ENCODE measurements at regions not wholly inside any gene's neighbourhood (a gene's known extent, or its start where the extent isn't known, plus 50 kb on each side); places are given as distances from the start of the nearest gene placed in this dataset.
"Not testable (repeated sequence)": the region's sequence is repeated elsewhere in the genome, so short reads cannot be mapped to it uniquely, and the experiment has no call there.

DNA sequence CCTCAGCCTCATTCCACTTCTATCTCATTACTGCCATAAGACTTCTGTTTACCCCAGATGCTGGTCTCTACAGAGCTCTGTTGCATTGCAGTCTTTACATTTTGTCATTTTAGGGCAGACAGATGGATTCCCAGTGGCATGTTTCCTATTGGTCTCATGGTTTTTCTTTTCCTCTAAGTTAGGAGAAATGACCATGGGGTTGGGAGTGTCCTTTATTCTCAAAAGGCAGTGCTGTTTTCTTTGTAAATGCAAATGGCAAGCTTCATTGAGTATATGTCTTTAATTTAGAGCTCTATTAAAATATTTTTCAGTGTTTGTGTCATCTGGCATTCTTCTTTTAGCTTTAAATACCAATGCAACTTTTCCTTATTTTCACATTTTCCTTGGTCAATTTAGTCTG lies 57.0 kb downstream of the MSTN start:
- H3K27me3 Mint-ChIP-seq (ENCODE audit: low read depth) = no peaks in the 10 kb centered on the region
- no peak overlapping the region for H3K4me3 Mint-ChIP-seq
- no peaks in the 10 kb centered on the region for H3K4me1 Mint-ChIP-seq (ENCODE audit: low read depth)
- ATAC-seq (no peak), DNase-seq (no peak)
- no peaks in the 10 kb centered on the region for H3K36me3 Mint-ChIP-seq (ENCODE audit: low read depth)
- CTCF ChIA-PET = interaction anchor here (1.4 kb wide), 1 partner anchor 83 kb away, joined by 3 read pairs; no protein-coding TSS in a partner anchor
- POLR2A ChIA-PET = no interaction called here
- no peaks in the 10 kb centered on the region for H3K9me3 Mint-ChIP-seq (ENCODE audit: insufficient read depth)
- H3K27ac Mint-ChIP-seq = no peak overlapping the region

DNA sequence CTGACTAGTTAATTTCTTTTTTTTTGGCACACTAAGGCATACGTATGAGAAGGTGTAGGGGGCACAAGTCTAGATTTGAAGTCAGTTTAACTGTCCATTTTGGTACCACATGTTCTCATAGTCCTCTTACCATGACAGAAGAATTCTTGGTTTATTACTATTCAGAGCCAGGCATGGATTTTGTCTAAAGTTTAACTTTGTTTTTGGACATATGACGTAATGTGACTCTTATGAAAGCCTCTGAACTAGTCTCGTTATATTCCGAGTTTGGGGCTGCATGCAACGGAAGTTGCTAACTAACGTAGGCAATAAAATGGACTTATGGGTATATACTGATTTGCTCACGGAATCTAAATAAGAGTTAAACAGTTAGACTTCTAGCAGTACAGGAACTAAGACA lies 62.9 kb downstream of the MSTN start:
- Mint-ChIP-seq H3K9me3 (ENCODE audit: insufficient read depth) (peaks cover 14% of the 10 kb centered on the region), H3K4me1 (ENCODE audit: low read depth) (no peaks in the 10 kb centered on the region), H3K27me3 (ENCODE audit: low read depth) (peaks cover 2% of the 10 kb centered on the region), H3K27ac (no peak overlapping the region), H3K36me3 (ENCODE audit: low read depth) (no peaks in the 10 kb centered on the region), H3K4me3 (no peak overlapping the region)
- ChIA-PET POLR2A (no interaction called here), CTCF (no interaction called here)
- no peak for ATAC-seq
- no peak for DNase-seq

DNA sequence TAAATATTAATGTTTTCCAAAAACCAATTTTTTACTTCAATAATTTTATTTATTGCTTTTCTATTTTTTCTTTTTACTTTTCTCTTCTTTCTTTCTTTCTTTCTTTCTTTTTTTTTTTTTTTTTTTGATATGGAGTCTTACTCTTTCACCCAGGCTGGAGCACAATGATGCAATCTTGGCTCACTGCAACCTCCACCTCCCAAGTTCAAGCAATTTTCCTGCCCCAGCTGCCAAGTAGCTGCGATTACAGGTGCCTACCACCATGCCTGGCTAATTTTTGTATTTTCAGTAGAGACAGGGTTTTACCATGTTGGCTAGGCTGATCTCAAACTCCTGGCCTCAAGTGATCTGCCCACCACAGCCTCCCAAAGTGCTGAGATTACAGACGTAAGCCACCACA lies 63.9 kb downstream of the MSTN start:
- H3K36me3 Mint-ChIP-seq (ENCODE audit: low read depth); DNase-seq; POLR2A ChIA-PET; H3K4me1 Mint-ChIP-seq (ENCODE audit: low read depth); CTCF ChIA-PET; ATAC-seq; H3K27ac Mint-ChIP-seq; H3K4me3 Mint-ChIP-seq; H3K27me3 Mint-ChIP-seq (ENCODE audit: low read depth): not testable (repeated sequence)
- H3K9me3 Mint-ChIP-seq (ENCODE audit: insufficient read depth) = peaks cover 14% of the 10 kb centered on the region

DNA sequence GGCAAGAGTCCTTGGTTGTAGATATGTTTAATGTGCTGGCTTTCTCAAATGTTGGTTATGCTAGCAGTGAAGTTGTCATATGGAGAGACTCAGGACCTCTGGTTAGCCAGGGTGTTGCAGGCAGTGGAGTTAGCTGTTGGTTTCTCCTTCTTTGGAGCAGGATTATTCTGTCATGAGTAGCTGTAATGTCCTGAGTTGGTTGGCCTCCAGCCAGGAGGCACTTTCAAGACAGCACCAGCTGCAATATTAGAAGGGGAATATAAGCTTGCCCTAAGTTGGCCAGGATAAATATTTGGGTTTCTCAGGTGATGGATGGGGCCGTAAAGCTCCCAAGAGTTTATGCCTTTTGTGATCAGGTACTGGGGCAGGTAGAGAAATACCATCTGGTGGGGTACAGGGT lies 65.5 kb downstream of the MSTN start:
- ATAC-seq = no peak
- CTCF ChIA-PET = no interaction called here

DNA sequence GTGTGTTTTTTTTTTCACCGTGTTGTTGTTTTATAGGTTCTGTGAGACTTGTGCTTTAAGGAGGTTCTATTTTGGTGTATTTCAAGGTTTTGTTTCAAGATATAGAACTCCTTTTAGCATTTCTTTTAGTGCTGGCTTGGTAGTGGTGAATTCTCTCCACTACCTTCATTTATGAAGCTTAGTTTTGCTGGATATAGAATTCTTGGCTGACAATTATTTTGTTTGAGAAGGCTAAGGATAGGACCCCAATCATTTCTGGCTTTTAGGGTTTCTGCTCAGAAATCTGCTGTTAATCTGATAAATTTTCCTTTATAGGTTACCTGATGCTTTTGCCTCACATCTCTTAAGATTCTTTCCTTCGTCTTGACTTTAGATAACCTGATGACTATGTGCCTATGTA lies 66.8 kb downstream of the MSTN start:
- POLR2A ChIA-PET = interaction anchor here (0.6 kb wide), 1 partner anchor 391 kb away, joined by 5 read pairs; no protein-coding TSS in a partner anchor

More for the DNA sequence above, 65.5 kb downstream of the MSTN start:
- H3K4me3 Mint-ChIP-seq = no peak overlapping the region
- H3K27ac Mint-ChIP-seq = no peak overlapping the region
- H3K4me1 Mint-ChIP-seq (ENCODE audit: low read depth) = no peaks in the 10 kb centered on the region
- H3K9me3 Mint-ChIP-seq (ENCODE audit: insufficient read depth) = peaks cover 14% of the 10 kb centered on the region
- no peak for DNase-seq
- no peaks in the 10 kb centered on the region for H3K36me3 Mint-ChIP-seq (ENCODE audit: low read depth)
- peaks cover 2% of the 10 kb centered on the region for H3K27me3 Mint-ChIP-seq (ENCODE audit: low read depth)
- POLR2A ChIA-PET = no interaction called here

DNA sequence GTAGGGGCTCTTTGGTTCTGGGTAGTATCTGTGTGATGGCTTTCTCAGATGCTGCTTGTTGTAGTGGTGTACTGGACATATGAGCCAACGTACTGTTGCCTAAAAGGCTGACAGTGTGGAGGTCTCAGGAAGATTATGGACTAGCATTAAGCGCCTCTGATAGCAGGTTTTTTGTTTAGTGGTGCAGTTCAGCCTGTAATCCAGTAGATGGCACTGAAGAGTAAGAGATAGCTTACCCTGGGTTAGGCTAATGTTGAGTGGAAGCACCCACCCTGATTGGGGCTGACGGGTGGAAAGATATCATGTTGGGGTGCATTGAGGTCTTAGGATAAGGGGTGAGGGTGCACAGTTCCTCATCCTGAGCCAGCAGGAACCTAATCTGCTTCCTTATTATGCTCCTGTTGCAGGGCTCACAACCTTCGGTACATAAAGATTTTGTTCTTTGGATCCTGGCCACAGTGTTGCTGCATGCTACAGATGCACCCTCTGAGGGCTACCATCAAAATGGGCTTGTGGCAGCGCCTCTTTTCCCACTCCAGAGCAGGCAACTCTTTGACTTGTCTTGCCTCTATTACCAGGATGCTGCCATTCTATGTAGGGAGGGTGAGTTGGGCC lies 79.6 kb downstream of the MSTN start:
- ATAC-seq = no peak
- Mint-ChIP-seq H3K27ac (no peak overlapping the region), H3K36me3 (ENCODE audit: low read depth) (no peaks in the 10 kb centered on the region), H3K9me3 (ENCODE audit: insufficient read depth) (peaks cover 32% of the 10 kb centered on the region), H3K4me3 (no peak overlapping the region), H3K4me1 (ENCODE audit: low read depth) (no peaks in the 10 kb centered on the region), H3K27me3 (ENCODE audit: low read depth) (peaks cover 3% of the 10 kb centered on the region)
- CTCF ChIA-PET = no interaction called here
- no peak for DNase-seq
- POLR2A ChIA-PET = no interaction called here

More for the DNA sequence above, 66.8 kb downstream of the MSTN start:
- Mint-ChIP-seq H3K27ac (no peak overlapping the region), H3K36me3 (ENCODE audit: low read depth) (no peaks in the 10 kb centered on the region), H3K4me1 (ENCODE audit: low read depth) (no peaks in the 10 kb centered on the region), H3K9me3 (ENCODE audit: insufficient read depth) (peaks cover 14% of the 10 kb centered on the region), H3K4me3 (no peak overlapping the region), H3K27me3 (ENCODE audit: low read depth) (peaks cover 2% of the 10 kb centered on the region)
- ATAC-seq (no peak), DNase-seq (no peak)
- CTCF ChIA-PET = no interaction called here

DNA sequence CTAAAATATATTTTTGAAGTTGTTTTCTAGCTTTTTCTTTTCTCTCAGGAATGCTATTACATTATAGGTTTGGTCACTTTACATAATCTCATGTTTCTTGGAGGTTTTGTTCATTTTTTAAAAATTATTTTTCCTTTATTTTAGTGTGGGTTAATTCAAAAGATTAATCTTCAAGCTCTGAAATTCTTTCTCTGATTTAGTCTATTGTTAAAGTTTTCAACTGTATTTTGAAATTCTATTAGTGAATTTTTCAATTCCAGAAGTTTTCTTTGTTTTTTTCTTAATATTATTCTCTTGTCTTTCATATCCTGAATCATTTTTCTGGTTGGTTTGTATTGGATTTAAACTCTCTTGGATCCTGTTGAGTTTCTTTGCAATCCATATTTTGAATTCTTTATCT lies 80.4 kb downstream of the MSTN start:
- H3K4me1 Mint-ChIP-seq (ENCODE audit: low read depth) = no peaks in the 10 kb centered on the region
- no peak overlapping the region for H3K4me3 Mint-ChIP-seq
- peaks cover 32% of the 10 kb centered on the region for H3K9me3 Mint-ChIP-seq (ENCODE audit: insufficient read depth)
- peaks cover 3% of the 10 kb centered on the region for H3K27me3 Mint-ChIP-seq (ENCODE audit: low read depth)
- H3K36me3 Mint-ChIP-seq (ENCODE audit: low read depth) = no peaks in the 10 kb centered on the region
- ChIA-PET POLR2A (no interaction called here), CTCF (interaction anchor here (0.9 kb wide), 1 partner anchor 23 kb away, joined by 3 read pairs; no protein-coding TSS in a partner anchor)
- no peak for DNase-seq
- no peak overlapping the region for H3K27ac Mint-ChIP-seq
- ATAC-seq = no peak

DNA sequence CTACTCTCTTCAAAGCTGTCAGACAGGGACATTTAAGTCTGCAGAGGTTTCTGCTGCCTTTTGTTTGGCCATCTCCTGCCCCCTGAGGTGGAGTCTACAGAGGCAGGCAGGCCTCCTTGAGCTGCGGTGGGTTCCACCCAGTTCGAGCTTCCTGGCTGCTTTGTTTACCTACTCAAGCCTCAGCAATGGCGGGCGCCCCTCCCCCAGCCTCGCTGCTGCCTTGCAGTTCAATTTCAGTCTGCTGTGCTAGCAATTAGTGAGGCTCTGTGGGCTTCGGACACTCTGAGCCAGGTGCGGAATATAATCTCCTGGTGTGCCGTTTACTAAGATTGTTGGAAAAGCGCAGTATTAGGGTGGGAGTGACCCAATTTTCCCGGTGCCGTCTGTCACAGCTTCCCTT lies 86.0 kb downstream of the MSTN start:
- H3K4me1 Mint-ChIP-seq (ENCODE audit: low read depth); H3K4me3 Mint-ChIP-seq: not testable (repeated sequence)

DNA sequence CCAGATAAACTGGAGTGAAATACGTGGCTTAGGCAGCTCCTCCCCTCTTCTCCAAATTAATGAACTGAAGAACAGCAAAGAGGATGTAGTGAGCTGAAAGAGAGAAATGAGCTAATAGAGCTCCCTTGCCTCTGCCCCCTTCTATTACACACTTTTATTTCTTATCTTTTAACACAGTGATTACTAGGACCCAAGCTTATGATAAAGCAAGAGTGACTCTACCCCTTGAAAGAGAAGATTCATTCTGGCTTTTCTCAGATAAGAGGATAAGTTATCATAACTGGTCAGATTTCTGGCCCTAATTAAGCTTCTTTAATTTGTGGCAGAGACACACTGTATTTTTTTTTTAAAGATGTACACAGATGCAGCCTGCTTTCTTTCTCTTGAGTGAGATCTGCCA lies 102.2 kb downstream of the MSTN start:
- POLR2A ChIA-PET = no interaction called here
- ATAC-seq = no peak

More for the DNA sequence above, 86.0 kb downstream of the MSTN start:
- H3K36me3 Mint-ChIP-seq (ENCODE audit: low read depth); H3K27ac Mint-ChIP-seq; H3K27me3 Mint-ChIP-seq (ENCODE audit: low read depth); CTCF ChIA-PET; DNase-seq; POLR2A ChIA-PET; H3K9me3 Mint-ChIP-seq (ENCODE audit: insufficient read depth); ATAC-seq: not testable (repeated sequence)

DNA sequence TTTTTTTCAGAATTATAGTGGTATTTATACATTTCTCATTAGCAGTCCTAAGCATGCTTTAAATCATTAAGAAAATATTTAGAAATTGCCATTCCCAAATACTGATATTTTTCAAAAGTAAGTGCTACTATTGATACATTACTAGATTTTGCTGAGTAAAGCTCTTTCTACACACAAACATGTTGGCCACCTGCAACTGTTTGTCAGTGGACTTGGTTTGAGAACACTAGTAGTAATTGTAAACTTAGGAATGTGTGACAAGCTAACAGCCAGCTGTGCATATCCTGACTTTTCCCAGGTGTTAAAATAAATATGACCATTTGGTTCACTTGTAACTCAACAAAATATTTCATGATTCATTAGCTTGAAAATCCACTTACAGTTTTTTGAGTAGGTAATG lies 103.1 kb downstream of the MSTN start:
- no peaks in the 10 kb centered on the region for H3K4me1 Mint-ChIP-seq (ENCODE audit: low read depth)
- POLR2A ChIA-PET = no interaction called here
- no peaks in the 10 kb centered on the region for H3K36me3 Mint-ChIP-seq (ENCODE audit: low read depth)
- H3K27me3 Mint-ChIP-seq (ENCODE audit: low read depth) = no peaks in the 10 kb centered on the region
- CTCF ChIA-PET = interaction anchor here (1.3 kb wide), 1 partner anchor 23 kb away, joined by 3 read pairs; no protein-coding TSS in a partner anchor
- H3K4me3 Mint-ChIP-seq = no peak overlapping the region
- no peaks in the 10 kb centered on the region for H3K9me3 Mint-ChIP-seq (ENCODE audit: insufficient read depth)
- ATAC-seq (no peak), DNase-seq (no peak)
- H3K27ac Mint-ChIP-seq = no peak overlapping the region

More for the DNA sequence above, 102.2 kb downstream of the MSTN start:
- Mint-ChIP-seq H3K4me3 (no peak overlapping the region), H3K27me3 (ENCODE audit: low read depth) (no peaks in the 10 kb centered on the region), H3K9me3 (ENCODE audit: insufficient read depth) (no peaks in the 10 kb centered on the region), H3K27ac (no peak overlapping the region), H3K4me1 (ENCODE audit: low read depth) (no peaks in the 10 kb centered on the region), H3K36me3 (ENCODE audit: low read depth) (no peaks in the 10 kb centered on the region)
- CTCF ChIA-PET = no interaction called here
- DNase-seq = no peak

DNA sequence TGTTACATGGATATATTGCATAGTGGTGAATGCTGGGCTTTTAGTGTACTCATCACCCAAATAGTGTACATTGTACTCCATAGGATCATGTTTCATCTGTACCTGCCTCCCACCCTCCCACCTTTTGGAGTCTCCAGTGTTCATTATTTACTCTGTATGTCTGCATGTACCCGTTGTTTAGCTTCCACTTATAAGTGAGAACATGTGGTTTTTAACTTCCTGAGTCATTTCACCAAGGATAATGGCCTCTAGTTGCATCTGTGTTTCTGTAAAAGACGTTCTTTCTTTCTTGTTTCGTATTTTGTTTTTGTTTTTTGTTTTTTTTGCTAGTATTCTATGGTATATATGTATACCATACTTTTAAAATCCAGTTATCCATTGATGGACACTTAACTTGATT lies 107.5 kb downstream of the MSTN start:
- ChIA-PET CTCF (no interaction called here), POLR2A (no interaction called here)
- ATAC-seq = no peak
- Mint-ChIP-seq H3K27me3 (ENCODE audit: low read depth) (no peaks in the 10 kb centered on the region), H3K4me3 (no peak overlapping the region), H3K36me3 (ENCODE audit: low read depth) (no peaks in the 10 kb centered on the region), H3K4me1 (ENCODE audit: low read depth) (no peaks in the 10 kb centered on the region), H3K27ac (no peak overlapping the region), H3K9me3 (ENCODE audit: insufficient read depth) (no peaks in the 10 kb centered on the region)
- DNase-seq = no peak

DNA sequence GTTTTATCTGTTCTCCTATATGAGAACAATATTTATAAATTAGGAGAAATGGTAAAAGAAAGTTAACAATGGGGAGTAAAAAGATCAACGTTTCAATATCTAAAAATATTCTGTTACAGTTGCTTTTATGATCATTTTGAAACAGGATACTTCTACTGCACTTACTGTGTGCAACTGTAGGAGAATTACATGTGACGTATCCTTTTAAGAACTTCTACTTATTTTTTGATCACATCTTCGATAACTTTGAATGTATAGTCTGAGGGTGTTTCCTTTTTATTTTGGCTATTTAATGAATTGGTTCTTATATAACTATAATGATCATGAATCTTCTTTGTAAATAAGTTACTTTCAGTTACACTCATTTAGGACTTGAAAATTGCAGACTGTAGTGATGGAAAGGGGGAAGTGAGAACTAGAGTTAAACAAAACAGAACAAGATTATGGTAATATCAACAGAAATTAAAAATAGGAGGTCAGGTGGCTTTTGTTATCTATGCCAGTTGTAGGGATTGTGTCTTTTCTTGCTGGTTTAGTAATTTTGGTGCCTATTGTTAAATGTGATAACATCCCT lies 109.9 kb downstream of the MSTN start:
- ATAC-seq (no peak), DNase-seq (no peak)
- H3K27me3 Mint-ChIP-seq (ENCODE audit: low read depth) = no peaks in the 10 kb centered on the region
- ChIA-PET POLR2A (no interaction called here), CTCF (no interaction called here)
- no peak overlapping the region for H3K27ac Mint-ChIP-seq
- H3K9me3 Mint-ChIP-seq (ENCODE audit: insufficient read depth) = no peaks in the 10 kb centered on the region
- no peaks in the 10 kb centered on the region for H3K4me1 Mint-ChIP-seq (ENCODE audit: low read depth)
- no peak overlapping the region for H3K4me3 Mint-ChIP-seq
- no peaks in the 10 kb centered on the region for H3K36me3 Mint-ChIP-seq (ENCODE audit: low read depth)
